HEK293 (cell line): ENCODE measurements at regions not wholly inside any gene's neighbourhood (a gene's known extent, or its start where the extent isn't known, plus 50 kb on each side); places are given as distances from the start of the nearest gene placed in this dataset.

Source experiments
- CTCF ChIA-PET: fragments of 350-600 bp; formaldehyde crosslinking; extraction: SDS; loops from one replicate; lab custom pipeline; 2021; ENCODE audit warnings: antibody characterized with exemption; lab: Yijun Ruan, JAX
- POLR2A ChIA-PET: fragments of 300-600 bp; formaldehyde crosslinking; extraction: SDS; loops from one replicate; lab custom pipeline; 2020; ENCODE audit warnings: antibody characterized with exemption, inconsistent platforms; lab: Yijun Ruan, JAX
- H3K27ac ChIP-seq: fragments of 200-500 bp; sonication (Bioruptor generic); 2 replicates; pipeline ENCODE4 v1.5.1; 2014; ENCODE audit warnings: low read depth, low read length, control low read depth, inconsistent platforms; ENCODE audit errors: extremely low read depth
- H3K36me3 ChIP-seq, 2 experiments: fragments of 200-500 bp in 1 of 2; sonication (Bioruptor generic) in 1 of 2; 1 replicate in 1 of 2; 2 replicates in 1 of 2; pipeline ENCODE4 v1.5.1; 2014 to 2017; ENCODE audit warnings: inconsistent platforms in 2 of 2, low read length in 2 of 2; ENCODE audit not compliant: control insufficient read depth in 2 of 2, insufficient read depth in 1 of 2
- H3K4me1 ChIP-seq: fragments of 200-500 bp; sonication (Bioruptor generic); 2 replicates; pipeline ENCODE4 v1.5.1; 2014; ENCODE audit warnings: mild to moderate bottlenecking, low read length, inconsistent platforms; ENCODE audit not compliant: control insufficient read depth, insufficient read depth
- H3K4me3 ChIP-seq: 2 replicates; pipeline ENCODE4 v1.5.1; 2011; ENCODE audit warnings: low read depth, mild to moderate bottlenecking, control low read depth, low read length, moderate library complexity
- H3K9me3 ChIP-seq: fragments of 200-500 bp; sonication (Bioruptor generic); 2 replicates; pipeline ENCODE4 v1.5.1; 2014; ENCODE audit warnings: low read depth, low read length, inconsistent platforms; ENCODE audit not compliant: control insufficient read depth, insufficient read depth
- KLF7 ChIP-seq: fragments of 450-650 bp; formaldehyde crosslinking; IDR thresholded peaks from 2 replicates; pipeline ENCODE4 v1.5.1; 2016; ENCODE audit warnings: missing biosample characterization, missing genetic modification characterization, borderline replicate concordance
- KLF8 ChIP-seq: fragments of 450-650 bp; formaldehyde crosslinking; IDR thresholded peaks from 2 replicates; pipeline ENCODE4 v1.5.1; 2016; ENCODE audit warnings: missing biosample characterization, missing genetic modification characterization
- SALL2 ChIP-seq: fragments of 450-650 bp; formaldehyde crosslinking; IDR thresholded peaks from 2 replicates; pipeline ENCODE4 v1.5.0; 2017; ENCODE audit warnings: missing biosample characterization, mild to moderate bottlenecking, missing genetic modification characterization, borderline replicate concordance
- SETDB1 ChIP-seq: IDR thresholded peaks from one replicate; pipeline ENCODE4 v1.6.1; 2017; ENCODE audit warnings: mild to moderate bottlenecking, low read length, moderate library complexity, mixed read lengths; ENCODE audit not compliant: insufficient read length
- ZBTB17 ChIP-seq: fragments of 450-650 bp; formaldehyde crosslinking; IDR thresholded peaks from 2 replicates; pipeline ENCODE4 v1.5.1; 2016; ENCODE audit warnings: missing biosample characterization, missing genetic modification characterization
- ZBTB20 ChIP-seq: fragments of 450-650 bp; formaldehyde crosslinking; IDR thresholded peaks from 2 replicates; pipeline ENCODE4 v1.5.1; 2016; ENCODE audit warnings: missing biosample characterization, missing genetic modification characterization
- ZNF155 ChIP-seq: fragments of 450-650 bp; formaldehyde crosslinking; IDR thresholded peaks from 2 replicates; pipeline ENCODE4 v1.5.1; 2016; ENCODE audit warnings: missing biosample characterization, missing genetic modification characterization
- ZNF292 ChIP-seq: fragments of 450-650 bp; formaldehyde crosslinking; IDR thresholded peaks from 2 replicates; pipeline ENCODE4 v1.5.1; 2016; ENCODE audit warnings: low read depth, missing biosample characterization, missing genetic modification characterization, borderline replicate concordance
- ZNF366 ChIP-seq: fragments of 450-650 bp; formaldehyde crosslinking; conservative IDR thresholded peaks from 2 replicates; pipeline ENCODE4 v1.5.1; 2016; ENCODE audit warnings: missing biosample characterization, missing genetic modification characterization
- ZNF37A ChIP-seq: fragments of 450-650 bp; IDR thresholded peaks from 2 replicates; pipeline ENCODE4 v1.5.1; 2018; ENCODE audit warnings: missing biosample characterization, missing genetic modification characterization
- ZNF404 ChIP-seq: fragments of 450-650 bp; formaldehyde crosslinking; IDR thresholded peaks from 2 replicates; pipeline ENCODE4 v1.5.1; 2017; ENCODE audit warnings: missing biosample characterization, missing genetic modification characterization
- ZNF560 ChIP-seq: fragments of 450-650 bp; formaldehyde crosslinking; IDR thresholded peaks from 2 replicates; pipeline ENCODE4 v1.5.1; 2017; ENCODE audit warnings: missing biosample characterization, missing genetic modification characterization, borderline replicate concordance
- ZNF580 ChIP-seq: fragments of 450-650 bp; formaldehyde crosslinking; IDR thresholded peaks from 2 replicates; pipeline ENCODE4 v1.5.1; 2016; ENCODE audit warnings: missing biosample characterization, missing genetic modification characterization
- ZNF600 ChIP-seq: fragments of 450-650 bp; formaldehyde crosslinking; IDR thresholded peaks from 2 replicates; pipeline ENCODE4 v1.5.1; 2016; ENCODE audit warnings: missing biosample characterization, missing genetic modification characterization
- ZNF621 ChIP-seq: fragments of 450-650 bp; formaldehyde crosslinking; IDR thresholded peaks from 2 replicates; pipeline ENCODE4 v1.5.1; 2017; ENCODE audit warnings: missing biosample characterization, missing genetic modification characterization
- ZNF670 ChIP-seq: fragments of 450-650 bp; formaldehyde crosslinking; IDR thresholded peaks from 2 replicates; pipeline ENCODE4 v1.5.1; 2016; ENCODE audit warnings: missing biosample characterization, missing genetic modification characterization, low read depth
- ZNF692 ChIP-seq: fragments of 450-650 bp; formaldehyde crosslinking; IDR thresholded peaks from 2 replicates; pipeline ENCODE4 v1.5.1; 2016; ENCODE audit warnings: missing biosample characterization, missing genetic modification characterization
- ZSCAN18 ChIP-seq: fragments of 450-650 bp; formaldehyde crosslinking; IDR thresholded peaks from 2 replicates; pipeline ENCODE4 v1.5.1; 2016; ENCODE audit warnings: missing biosample characterization, missing genetic modification characterization
- TF ChIP-seq, protein P1 (sequence below): fragments of 450-650 bp; formaldehyde crosslinking; conservative IDR thresholded peaks from 2 replicates; pipeline ENCODE4 v1.5.1; 2016; ENCODE audit warnings: low read depth, missing biosample characterization, missing genetic modification characterization
- TF ChIP-seq, protein P2 (sequence below): fragments of 450-650 bp; formaldehyde crosslinking; IDR thresholded peaks from 2 replicates; pipeline ENCODE4 v1.5.1; 2017; ENCODE audit warnings: missing biosample characterization, missing genetic modification characterization
- TF ChIP-seq, protein P3 (sequence below): fragments of 450-650 bp; formaldehyde crosslinking; IDR thresholded peaks from 2 replicates; pipeline ENCODE4 v1.5.1; 2017; ENCODE audit warnings: missing biosample characterization, missing genetic modification characterization
- TF ChIP-seq, protein P4 (sequence below): fragments of 450-650 bp; formaldehyde crosslinking; IDR thresholded peaks from 2 replicates; pipeline ENCODE4 v1.5.1; 2016; ENCODE audit warnings: missing biosample characterization, missing genetic modification characterization

- TF ChIP-seq, protein P1, sequence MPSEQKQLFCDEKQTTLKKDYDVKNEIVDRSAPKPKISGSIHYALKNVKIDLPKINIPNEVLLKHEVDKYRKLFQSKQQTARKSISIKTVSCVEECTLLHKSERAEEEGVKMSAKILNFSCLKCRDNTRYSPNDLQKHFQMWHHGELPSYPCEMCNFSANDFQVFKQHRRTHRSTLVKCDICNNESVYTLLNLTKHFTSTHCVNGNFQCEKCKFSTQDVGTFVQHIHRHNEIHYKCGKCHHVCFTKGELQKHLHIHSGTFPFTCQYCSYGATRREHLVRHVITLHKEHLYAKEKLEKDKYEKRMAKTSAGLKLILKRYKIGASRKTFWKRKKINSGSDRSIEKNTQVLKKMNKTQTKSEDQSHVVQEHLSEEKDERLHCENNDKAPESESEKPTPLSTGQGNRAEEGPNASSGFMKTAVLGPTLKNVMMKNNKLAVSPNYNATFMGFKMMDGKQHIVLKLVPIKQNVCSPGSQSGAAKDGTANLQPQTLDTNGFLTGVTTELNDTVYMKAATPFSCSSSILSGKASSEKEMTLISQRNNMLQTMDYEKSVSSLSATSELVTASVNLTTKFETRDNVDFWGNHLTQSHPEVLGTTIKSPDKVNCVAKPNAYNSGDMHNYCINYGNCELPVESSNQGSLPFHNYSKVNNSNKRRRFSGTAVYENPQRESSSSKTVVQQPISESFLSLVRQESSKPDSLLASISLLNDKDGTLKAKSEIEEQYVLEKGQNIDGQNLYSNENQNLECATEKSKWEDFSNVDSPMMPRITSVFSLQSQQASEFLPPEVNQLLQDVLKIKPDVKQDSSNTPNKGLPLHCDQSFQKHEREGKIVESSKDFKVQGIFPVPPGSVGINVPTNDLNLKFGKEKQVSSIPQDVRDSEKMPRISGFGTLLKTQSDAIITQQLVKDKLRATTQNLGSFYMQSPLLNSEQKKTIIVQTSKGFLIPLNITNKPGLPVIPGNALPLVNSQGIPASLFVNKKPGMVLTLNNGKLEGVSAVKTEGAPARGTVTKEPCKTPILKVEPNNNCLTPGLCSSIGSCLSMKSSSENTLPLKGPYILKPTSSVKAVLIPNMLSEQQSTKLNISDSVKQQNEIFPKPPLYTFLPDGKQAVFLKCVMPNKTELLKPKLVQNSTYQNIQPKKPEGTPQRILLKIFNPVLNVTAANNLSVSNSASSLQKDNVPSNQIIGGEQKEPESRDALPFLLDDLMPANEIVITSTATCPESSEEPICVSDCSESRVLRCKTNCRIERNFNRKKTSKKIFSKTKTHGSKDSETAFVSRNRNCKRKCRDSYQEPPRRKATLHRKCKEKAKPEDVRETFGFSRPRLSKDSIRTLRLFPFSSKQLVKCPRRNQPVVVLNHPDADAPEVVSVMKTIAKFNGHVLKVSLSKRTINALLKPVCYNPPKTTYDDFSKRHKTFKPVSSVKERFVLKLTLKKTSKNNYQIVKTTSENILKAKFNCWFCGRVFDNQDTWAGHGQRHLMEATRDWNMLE (tag by site-specific recombination) = no peak
- TF ChIP-seq ZNF37A (tag by site-specific recombination) (no peak), ZNF670 (tag by site-specific recombination) (no peak), ZNF621 (no peak), ZNF404 (no peak), ZBTB17 (no peak), KLF7 (tag by site-specific recombination) (no peak)
- TF ChIP-seq, protein P2, sequence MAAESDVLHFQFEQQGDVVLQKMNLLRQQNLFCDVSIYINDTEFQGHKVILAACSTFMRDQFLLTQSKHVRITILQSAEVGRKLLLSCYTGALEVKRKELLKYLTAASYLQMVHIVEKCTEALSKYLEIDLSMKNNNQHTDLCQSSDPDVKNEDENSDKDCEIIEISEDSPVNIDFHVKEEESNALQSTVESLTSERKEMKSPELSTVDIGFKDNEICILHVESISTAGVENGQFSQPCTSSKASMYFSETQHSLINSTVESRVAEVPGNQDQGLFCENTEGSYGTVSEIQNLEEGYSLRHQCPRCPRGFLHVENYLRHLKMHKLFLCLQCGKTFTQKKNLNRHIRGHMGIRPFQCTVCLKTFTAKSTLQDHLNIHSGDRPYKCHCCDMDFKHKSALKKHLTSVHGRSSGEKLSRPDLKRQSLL (tag by site-specific recombination) = no peak
- TF ChIP-seq, protein P3, sequence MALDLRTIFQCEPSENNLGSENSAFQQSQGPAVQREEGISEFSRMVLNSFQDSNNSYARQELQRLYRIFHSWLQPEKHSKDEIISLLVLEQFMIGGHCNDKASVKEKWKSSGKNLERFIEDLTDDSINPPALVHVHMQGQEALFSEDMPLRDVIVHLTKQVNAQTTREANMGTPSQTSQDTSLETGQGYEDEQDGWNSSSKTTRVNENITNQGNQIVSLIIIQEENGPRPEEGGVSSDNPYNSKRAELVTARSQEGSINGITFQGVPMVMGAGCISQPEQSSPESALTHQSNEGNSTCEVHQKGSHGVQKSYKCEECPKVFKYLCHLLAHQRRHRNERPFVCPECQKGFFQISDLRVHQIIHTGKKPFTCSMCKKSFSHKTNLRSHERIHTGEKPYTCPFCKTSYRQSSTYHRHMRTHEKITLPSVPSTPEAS = no peak
Observed at GRCh38 chr5:87535706-87536105, 123.0 kb upstream of the CCNH start (continued).

DNA sequence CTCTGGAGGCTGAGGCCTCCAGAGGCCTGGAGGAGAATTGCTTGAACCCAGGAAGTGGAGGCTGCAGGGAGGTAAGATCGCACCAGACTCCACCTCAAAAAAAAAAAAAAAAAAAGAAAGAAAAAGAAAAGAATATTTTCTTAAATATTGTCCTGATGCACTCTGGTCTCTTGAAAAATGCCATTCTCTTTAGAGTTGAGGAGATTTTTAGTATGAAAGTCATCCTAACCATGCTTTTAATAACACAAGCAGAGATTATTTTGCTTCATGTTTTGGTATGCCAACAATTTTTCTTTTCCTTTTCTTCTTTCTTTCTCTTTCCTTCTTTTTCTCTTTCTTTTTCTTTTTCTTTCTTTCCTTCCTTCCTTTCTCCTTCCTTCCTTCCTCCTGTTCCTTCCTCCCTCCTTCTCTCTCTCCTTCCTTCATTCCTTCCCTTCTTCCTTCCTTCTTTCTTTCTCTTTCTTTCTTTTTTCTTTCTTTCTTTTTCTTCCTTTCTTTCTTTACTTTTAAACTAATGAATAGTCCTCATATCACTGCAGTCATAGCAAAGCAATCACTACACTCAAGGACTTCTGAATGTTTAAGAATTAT is 116.9 kb upstream of the CCNH start:
- CTCF ChIA-PET = no interaction called here
- Histone ChIP-seq H3K4me1 (no peaks in the 10 kb centered on the region), H3K4me3 (no peak overlapping the region), H3K36me3 (no peaks in the 10 kb centered on the region), H3K9me3 (no peaks in the 10 kb centered on the region), H3K27ac (no peak overlapping the region)
- POLR2A ChIA-PET = interaction anchor here (0.7 kb wide), 2 partner anchors 26 to 1154 kb away, joined by 5 to 6 read pairs; no protein-coding TSS in a partner anchor
- TF ChIP-seq ZNF366 (tag by site-specific recombination) (peak; percentile 80), ZNF580 (no peak), ZNF560 (tag by site-specific recombination) (no peak)

DNA sequence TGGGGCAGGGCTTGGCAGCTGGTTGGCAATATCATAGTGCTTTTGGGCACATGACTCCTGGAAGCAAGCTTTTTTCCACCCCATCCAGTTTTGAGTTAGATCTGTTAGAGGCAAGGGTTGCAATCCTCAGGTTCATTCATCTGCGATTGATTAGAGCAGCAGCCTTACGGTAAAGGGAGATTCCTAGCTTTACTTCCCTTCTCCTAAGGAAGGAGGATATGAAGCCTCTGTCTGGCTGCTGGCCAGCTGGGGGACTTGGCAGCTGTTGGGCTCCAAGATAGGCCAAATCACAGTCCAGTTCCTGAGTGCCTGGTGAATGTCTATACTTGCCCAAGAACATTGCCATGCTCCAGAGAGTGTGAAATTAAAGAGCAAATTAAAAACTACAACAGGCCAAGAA is 113.4 kb upstream of the CCNH start:
- no peaks in the 10 kb centered on the region for H3K9me3 ChIP-seq
- POLR2A ChIA-PET = no interaction called here
- H3K4me1 ChIP-seq = no peaks in the 10 kb centered on the region
- no peaks in the 10 kb centered on the region for H3K36me3 ChIP-seq
- H3K4me3 ChIP-seq = no peak overlapping the region
- no peak overlapping the region for H3K27ac ChIP-seq
- CTCF ChIA-PET = no interaction called here
- TF ChIP-seq ZNF600 (tag by site-specific recombination) (no peak), SALL2 (tag by site-specific recombination) (no peak), ZSCAN18 (tag by site-specific recombination) (no peak), ZNF692 (tag by site-specific recombination) (no peak), KLF8 (tag by site-specific recombination) (no peak), SETDB1 (no peak), ZNF155 (tag by site-specific recombination) (no peak), ZBTB20 (no peak), ZNF292 (tag by site-specific recombination) (no peak)
- TF ChIP-seq, protein P4, sequence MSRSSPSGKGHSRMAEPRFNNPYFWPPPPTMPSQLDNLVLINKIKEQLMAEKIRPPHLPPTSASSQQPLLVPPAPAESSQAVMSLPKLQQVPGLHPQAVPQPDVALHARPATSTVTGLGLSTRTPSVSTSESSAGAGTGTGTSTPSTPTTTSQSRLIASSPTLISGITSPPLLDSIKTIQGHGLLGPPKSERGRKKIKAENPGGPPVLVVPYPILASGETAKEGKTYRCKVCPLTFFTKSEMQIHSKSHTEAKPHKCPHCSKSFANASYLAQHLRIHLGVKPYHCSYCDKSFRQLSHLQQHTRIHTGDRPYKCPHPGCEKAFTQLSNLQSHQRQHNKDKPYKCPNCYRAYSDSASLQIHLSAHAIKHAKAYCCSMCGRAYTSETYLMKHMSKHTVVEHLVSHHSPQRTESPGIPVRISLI (tag by site-specific recombination) = no peak
